Duodenal mucosa (tissue), 2 donors: ENCODE measurements at regions not wholly inside any gene's neighbourhood (a gene's known extent, or its start where the extent isn't known, plus 50 kb on each side); places are given as distances from the start of the nearest gene placed in this dataset.
A peak's percentile ranks its signal among the peaks of the same experiment; 100 is the strongest.

ENCODE experiments used
- H3K27ac ChIP-seq: one replicate; pipeline ENCODE4 v1.7.0; 2013; ENCODE audit warnings: low read depth, low read length
- H3K27me3 ChIP-seq, 2 donors: one replicate each; pipeline ENCODE4 v1.7.0; 2013; ENCODE audit warnings: low read length in 2 of 2, control low read depth in 1 of 2; ENCODE audit not compliant: insufficient read depth in 2 of 2, control insufficient read depth in 1 of 2
- H3K36me3 ChIP-seq, 2 donors: one replicate each; pipeline ENCODE4 v1.7.0; 2013; ENCODE audit warnings: low read length in 2 of 2, control low read depth in 1 of 2; ENCODE audit not compliant: insufficient read depth in 2 of 2, control insufficient read depth in 1 of 2
- H3K4me1 ChIP-seq, 2 donors: one replicate each; pipeline ENCODE4 v1.7.0; 2013; ENCODE audit warnings: low read length in 2 of 2, control low read depth in 1 of 2; ENCODE audit not compliant: insufficient read depth in 2 of 2, control insufficient read depth in 1 of 2
- H3K4me3 ChIP-seq, 2 donors: one replicate each; pipeline ENCODE4 v1.7.0; 2013; ENCODE audit warnings: low read length in 2 of 2, low read depth in 1 of 2
- H3K9ac ChIP-seq, 2 donors: one replicate each; pipeline ENCODE4 v1.7.0; 2013; ENCODE audit warnings: low read length in 2 of 2, low read depth in 1 of 2
- H3K9me3 ChIP-seq, 2 donors: one replicate each; pipeline ENCODE4 v1.7.0; 2013; ENCODE audit warnings: low read length in 2 of 2, control low read depth in 1 of 2; ENCODE audit not compliant: control insufficient read depth in 1 of 2

DNA sequence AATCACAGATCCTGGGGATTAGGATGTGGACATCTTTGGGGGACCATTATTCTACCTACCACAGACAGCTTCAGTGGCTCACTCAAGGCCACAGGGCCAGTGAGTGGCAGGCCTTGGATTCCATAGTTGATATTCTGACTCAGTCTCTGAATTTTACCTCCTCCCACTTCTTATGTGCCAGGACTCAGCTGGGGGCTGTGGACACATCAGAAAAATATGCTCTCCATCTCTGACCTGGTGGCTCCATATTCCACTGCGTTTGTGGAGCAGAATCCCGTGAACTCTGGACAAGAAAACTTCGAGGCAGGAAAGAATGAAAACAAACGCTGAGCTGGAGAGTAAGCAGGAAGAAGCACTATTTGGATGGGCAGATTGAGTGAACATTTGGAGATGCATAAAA is 301.8 kb upstream of the MAF start:
- H3K4me3 ChIP-seq: no peak overlapping the region
- peaks cover 22 to 28% of the 10 kb centered on the region in 2 donors for H3K4me1 ChIP-seq
- H3K27me3 ChIP-seq: no peaks in the 10 kb centered on the region
- no peak overlapping the region for H3K27ac ChIP-seq
- H3K9ac ChIP-seq: no peak overlapping the region
- H3K36me3 ChIP-seq: no peaks in the 10 kb centered on the region
- H3K9me3 ChIP-seq: no peaks in the 10 kb centered on the region

DNA sequence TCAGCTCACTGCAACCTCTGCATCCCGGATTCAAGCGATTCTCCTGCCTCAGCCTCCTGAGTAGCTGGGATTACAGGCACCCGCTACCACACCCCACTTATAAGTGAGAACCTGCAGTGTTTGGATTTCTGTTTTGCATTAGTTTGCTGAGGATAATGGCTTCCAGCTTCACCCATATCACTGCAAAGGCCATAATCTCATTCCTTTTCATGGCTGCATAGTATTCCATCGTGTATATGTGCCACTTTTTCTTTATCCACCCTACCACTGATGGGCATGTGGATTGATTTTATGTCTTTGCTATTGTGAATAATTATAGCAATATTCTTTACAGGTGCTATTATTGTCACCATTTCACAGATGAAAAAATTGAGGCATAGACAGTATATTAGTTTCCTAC is 301.0 kb upstream of the MAF start:
- Histone ChIP-seq H3K27me3 (no peaks in the 10 kb centered on the region), H3K4me3 (no peak overlapping the region), H3K36me3 (no peaks in the 10 kb centered on the region), H3K4me1 (peaks cover 29 to 35% of the 10 kb centered on the region in 2 donors), H3K9ac (no peak overlapping the region), H3K9me3 (no peaks in the 10 kb centered on the region), H3K27ac (no peak overlapping the region)

DNA sequence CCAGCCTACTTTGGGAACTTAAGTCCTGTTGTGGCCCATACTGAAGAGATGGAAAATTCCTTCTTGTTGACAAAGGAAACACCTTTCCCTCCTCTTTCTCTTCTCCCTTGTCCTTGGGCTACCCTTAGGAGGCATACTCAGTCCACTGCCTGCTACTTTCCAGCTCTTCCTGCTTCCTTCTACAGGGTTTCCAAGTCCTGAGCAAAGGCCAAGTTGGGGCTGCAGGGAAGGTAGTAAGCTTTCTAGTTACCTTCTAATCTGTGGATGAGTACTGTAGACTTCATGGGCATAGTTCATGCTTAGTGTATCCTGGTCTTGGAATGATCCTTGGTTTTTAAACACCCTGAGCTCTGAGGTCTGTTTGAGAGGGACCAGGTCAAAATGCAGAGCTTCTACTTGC is 299.2 kb upstream of the MAF start:
- no peaks in the 10 kb centered on the region for H3K36me3 ChIP-seq
- H3K9me3 ChIP-seq: no peaks in the 10 kb centered on the region
- no peak overlapping the region for H3K9ac ChIP-seq
- H3K27ac ChIP-seq: no peak overlapping the region
- H3K4me1 ChIP-seq: peaks cover 41 to 47% of the 10 kb centered on the region in 2 donors
- H3K27me3 ChIP-seq: no peaks in the 10 kb centered on the region
- no peak overlapping the region for H3K4me3 ChIP-seq

DNA sequence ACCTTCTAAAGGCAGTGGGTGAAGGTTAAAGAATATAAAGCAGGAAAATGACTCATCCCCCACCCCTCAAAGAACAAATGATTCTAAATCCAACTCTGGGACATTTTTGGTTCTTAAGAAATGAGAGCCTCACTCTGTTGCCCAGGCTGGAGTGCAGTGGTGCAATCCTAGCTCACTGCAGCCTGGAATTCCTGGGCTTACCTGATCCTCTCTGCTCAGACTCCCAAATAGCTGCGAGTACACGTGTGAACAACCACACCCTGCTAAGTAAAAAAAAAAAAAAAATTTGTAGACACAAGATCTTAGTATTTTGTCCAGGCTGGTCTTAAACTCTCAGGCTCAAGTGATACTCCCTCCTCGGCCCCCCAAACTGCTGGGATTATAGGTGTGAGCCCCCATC is 298.8 kb upstream of the MAF start:
- no peaks in the 10 kb centered on the region for H3K36me3 ChIP-seq
- peaks cover 41 to 47% of the 10 kb centered on the region in 2 donors for H3K4me1 ChIP-seq
- no peak overlapping the region for H3K27ac ChIP-seq
- no peak overlapping the region for H3K4me3 ChIP-seq
- no peaks in the 10 kb centered on the region for H3K27me3 ChIP-seq
- no peaks in the 10 kb centered on the region for H3K9me3 ChIP-seq
- no peak overlapping the region for H3K9ac ChIP-seq

DNA sequence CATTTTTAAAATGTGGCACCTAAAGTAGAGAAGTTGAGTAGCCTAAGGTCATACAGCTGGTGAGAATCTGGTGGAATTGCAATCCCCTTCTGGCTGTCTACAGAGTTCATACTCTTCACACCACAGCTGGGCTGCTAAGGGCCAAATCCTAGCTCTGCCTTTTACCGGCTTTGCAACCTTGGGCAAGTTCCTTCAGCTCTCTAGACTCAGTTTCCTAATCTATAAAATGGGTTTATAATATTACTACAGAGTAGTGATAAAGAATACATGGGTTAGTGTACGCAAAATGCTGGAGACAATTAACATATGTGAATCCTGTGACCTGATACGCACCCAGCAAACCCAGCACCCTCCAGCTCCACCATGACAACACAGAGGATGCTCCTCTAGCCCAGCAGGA is 298.2 kb upstream of the MAF start:
- Histone ChIP-seq H3K9ac (no peak overlapping the region), H3K36me3 (no peaks in the 10 kb centered on the region), H3K27ac (no peak overlapping the region), H3K4me1 (peaks cover 41 to 47% of the 10 kb centered on the region in 2 donors), H3K27me3 (no peaks in the 10 kb centered on the region), H3K4me3 (no peak overlapping the region), H3K9me3 (no peaks in the 10 kb centered on the region)

DNA sequence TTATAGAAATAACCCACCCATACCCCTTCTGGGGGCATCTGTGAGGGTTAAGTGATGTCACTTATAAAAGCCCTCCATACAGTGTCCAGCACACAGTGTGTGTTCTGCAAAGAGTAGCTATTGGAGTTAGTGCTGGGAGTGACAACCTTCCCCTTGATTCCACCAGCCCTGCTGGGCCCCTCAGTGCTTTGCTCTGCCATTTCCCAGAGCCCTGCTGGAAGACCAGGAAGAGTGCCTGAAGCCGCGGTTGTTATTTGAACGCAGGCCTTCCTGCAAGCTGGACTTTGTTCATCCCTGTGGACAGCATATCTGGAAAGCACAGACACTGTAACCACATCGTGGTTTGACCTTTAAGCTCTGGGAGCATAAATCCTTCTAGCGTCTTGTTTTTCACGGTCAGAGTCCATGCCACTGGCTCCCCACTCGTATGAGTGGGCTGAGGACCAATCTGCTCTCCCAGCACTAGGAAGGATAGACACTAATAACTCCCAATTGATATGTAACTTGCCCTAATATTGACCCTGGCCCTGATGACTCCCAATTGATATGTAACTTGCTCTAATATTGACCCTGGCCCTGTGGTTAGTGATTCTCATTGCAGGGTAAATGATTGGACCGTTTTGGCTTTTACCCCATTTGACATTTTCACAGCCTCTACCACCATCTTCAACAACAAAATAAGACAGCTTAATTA is 297.1 kb upstream of the MAF start:
- Histone ChIP-seq H3K27ac (peak overlapping the region; percentile 23), H3K4me1 (peaks cover 41 to 47% of the 10 kb centered on the region in 2 donors), H3K36me3 (no peaks in the 10 kb centered on the region), H3K9me3 (no peaks in the 10 kb centered on the region), H3K27me3 (no peaks in the 10 kb centered on the region), H3K4me3 (no peak overlapping the region), H3K9ac (no peak overlapping the region)

DNA sequence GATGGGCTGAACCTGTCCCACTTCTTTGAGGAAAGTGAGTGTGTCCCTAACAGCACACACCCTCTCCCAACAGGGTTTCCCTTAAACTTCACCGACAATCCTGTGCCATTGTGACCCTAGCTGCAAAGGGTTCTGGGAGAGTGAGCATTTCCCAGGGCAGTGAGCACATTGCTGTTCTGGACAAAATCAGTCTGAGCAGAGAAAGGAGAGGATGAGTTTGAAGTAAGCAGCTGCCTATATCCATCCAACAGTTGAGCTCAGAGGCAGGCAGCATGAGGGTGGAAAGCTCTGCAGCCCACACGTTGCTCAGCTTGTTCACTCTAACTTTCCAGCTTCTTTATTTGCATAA is 296.5 kb upstream of the MAF start:
- Histone ChIP-seq H3K27me3 (no peaks in the 10 kb centered on the region), H3K27ac (peak overlapping the region; percentile 23), H3K9me3 (no peaks in the 10 kb centered on the region), H3K9ac (peak overlapping the region in 1 of 2 donors; percentile 3), H3K36me3 (no peaks in the 10 kb centered on the region), H3K4me3 (no peak overlapping the region), H3K4me1 (peaks cover 41 to 47% of the 10 kb centered on the region in 2 donors)

DNA sequence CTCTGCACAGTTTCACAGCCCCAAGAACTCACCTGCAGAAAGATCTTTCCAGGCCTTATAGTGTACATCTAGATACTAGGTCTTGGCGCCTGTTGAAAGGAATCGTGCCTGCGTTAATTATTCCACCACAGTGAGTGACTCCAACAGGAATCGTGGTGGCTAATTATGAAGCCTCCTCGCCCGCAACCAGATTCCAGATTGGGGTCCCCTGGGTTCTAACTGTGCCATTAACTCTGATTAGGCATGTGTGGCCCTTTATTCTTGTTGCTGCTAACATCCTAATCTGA is 295.3 kb upstream of the MAF start:
- Histone ChIP-seq H3K27me3 (no peaks in the 10 kb centered on the region), H3K36me3 (no peaks in the 10 kb centered on the region), H3K27ac (no peak overlapping the region), H3K9ac (no peak overlapping the region), H3K4me1 (peaks cover 41 to 47% of the 10 kb centered on the region in 2 donors), H3K4me3 (no peak overlapping the region), H3K9me3 (no peaks in the 10 kb centered on the region)

DNA sequence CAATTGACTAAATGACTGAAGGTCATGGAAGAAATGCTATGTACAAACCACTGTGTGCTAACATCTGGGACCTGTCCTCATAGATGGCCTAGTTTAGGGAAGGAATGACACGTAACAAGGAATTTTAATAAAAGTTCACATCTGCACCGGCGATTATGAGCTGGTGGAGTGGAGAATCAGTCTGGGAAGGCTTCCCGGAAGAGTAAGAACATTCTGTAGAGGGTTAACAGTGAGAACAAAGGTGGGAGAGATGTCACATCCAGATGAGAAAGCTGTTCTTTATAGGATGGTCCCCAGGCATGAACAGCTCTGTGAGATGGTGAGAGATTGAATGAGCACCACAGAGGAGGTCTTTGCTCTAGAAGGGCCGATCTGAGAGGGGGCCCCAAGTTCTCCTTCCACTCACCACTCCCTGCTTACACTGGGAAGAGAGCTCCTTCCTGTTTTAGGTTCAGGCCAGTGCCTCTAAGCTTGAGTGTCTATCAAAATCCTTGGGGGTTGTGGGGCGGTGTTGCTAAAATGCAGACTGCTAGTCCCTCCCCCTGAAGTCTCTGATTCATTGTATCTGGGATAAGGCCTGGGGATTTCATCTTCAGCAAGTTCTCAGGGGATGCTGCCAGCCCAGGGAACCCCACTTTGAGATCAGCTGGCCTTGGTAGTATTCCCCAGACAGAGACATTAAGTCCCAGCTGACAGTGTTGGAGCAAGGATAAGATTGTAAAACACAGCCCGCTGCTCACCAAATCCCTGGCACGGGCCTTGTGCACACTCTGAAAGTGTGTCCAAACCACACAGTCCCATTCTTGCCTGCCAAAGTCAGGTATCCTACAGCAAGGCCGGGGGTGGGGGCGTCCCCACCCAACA is 294.7 kb upstream of the MAF start:
- Histone ChIP-seq H3K36me3 (no peaks in the 10 kb centered on the region), H3K27me3 (no peaks in the 10 kb centered on the region), H3K9me3 (no peaks in the 10 kb centered on the region), H3K4me3 (no peak overlapping the region), H3K4me1 (peaks cover 39 to 44% of the 10 kb centered on the region in 2 donors), H3K9ac (no peak overlapping the region), H3K27ac (no peak overlapping the region)

DNA sequence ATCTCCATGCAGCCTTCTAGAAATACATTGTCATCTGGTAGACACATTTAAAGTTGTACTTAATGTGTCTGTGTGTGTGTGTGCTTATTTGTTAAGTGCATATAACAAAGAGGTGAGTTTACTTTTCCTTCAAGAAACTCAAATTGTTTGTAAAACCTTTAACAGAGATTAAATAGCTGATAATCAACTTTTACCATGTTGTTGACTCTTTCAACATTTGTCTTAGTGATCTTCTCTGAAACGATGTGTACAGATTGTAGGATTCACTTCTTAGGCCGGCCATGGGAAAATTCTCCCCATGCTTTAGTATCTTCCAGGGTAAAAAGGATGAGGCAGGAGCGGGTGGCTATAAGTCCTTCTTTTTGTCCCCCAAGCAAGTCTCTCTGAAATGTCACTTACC is 292.9 kb upstream of the MAF start:
- Histone ChIP-seq H3K27ac (no peak overlapping the region), H3K9me3 (no peaks in the 10 kb centered on the region), H3K4me1 (peaks cover 24 to 27% of the 10 kb centered on the region in 2 donors), H3K27me3 (no peaks in the 10 kb centered on the region), H3K36me3 (no peaks in the 10 kb centered on the region), H3K9ac (no peak overlapping the region), H3K4me3 (no peak overlapping the region)
